HG03060 (cell line): ENCODE measurements at regions not wholly inside any gene's neighbourhood (a gene's known extent, or its start where the extent isn't known, plus 50 kb on each side); places are given as distances from the start of the nearest gene placed in this dataset.

Experiments used
- ATAC-seq: cut with Tn5 transposase; IDR thresholded peaks from one replicate; pipeline ENCODE4 v1.9.1; 2021; ENCODE audit warnings: low read depth, moderate number of reproducible peaks; ENCODE audit not compliant: unreplicated experiment

- ATAC-seq, result no peak
Observed at GRCh38 chr12:46503637-46504175, 131.1 kb upstream of the SLC38A2 start.

DNA sequence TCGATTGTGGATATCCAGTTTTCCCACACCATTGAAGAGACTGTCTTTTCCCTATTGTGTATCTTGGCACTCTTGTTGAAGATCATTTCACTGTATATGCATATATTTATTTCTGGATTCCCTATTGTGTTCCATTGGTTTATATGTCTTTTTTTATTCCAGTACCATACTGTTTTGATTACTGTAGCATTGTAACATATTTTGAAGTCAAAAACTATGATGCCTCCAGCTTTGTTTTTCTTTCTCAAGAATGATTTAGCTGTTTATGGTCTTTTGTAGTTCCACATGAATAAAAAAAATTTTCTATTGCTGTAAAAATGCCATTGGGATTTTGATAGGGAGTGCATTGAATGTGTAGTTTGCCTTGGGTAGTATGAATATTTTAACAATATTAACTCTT, 128.1 kb upstream of the SLC38A2 start:
- no peak for ATAC-seq

DNA sequence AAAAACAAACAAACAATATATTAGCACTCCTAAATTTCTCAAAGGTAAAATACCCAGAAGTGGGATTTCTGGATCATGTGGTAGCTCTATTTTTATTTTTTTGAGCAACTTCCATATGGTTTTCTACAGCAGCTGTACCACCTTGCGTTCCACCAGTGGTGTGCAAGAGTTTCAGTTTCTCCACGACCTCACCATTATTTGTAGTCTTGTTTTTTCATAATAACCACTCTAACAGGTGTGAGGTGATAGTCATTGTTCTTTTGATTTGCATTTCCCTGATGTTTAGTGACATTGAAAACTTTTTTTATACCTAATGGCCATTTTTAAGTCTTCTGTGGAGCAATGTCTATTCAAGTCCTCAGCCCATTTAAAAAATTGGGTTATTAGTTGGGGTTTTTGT, 127.3 kb upstream of the SLC38A2 start:
- peak; percentile 84 for ATAC-seq

GRCh38 chr12:46499226-46499625, 126.7 kb upstream of the SLC38A2 start:
- no peak for ATAC-seq

DNA sequence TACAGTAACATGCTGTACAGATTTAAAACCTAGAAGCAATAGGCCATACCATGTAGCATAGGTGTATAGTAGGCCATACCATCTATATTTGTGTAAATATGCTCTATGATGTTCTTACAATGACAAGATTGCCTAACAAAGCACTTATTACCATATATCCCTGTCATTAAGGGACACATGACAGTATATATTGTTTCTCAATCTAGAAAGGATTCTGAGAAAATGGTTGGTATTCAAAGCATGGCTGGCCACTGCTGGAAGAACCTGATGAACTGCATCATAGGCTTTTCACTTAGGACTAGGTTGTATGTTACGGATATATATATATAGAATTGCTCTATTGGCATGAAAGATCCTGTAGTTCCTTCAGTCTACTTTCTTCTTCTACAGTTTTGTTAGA, 125.2 kb upstream of the SLC38A2 start:
- no peak for ATAC-seq

GRCh38 chr12:46494424-46494823, 121.9 kb upstream of the SLC38A2 start:
- ATAC-seq, result no peak

DNA sequence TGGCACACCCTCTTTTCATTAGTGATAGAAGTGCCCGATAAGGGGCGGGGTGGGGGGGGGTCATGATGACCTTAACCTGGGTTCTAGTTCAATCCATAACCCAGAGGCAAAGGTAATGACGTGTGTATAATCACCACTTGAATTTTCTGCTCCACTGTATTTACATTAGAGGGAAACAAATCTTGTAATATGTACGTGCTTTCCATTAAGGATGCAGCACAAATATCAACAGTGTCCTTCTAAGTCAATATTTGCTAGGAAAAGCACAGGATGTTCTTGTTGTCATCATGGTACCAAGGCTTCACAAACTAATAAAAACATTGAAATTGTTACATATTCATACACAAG, 121.2 kb upstream of the SLC38A2 start:
- no peak for ATAC-seq

- ATAC-seq, result no peak
Observed at GRCh38 chr12:46493150-46493833, 120.7 kb upstream of the SLC38A2 start.

- no peak for ATAC-seq
Observed at GRCh38 chr12:46492471-46493085, 120.0 kb upstream of the SLC38A2 start.

- no peak for ATAC-seq
Observed at GRCh38 chr12:46491548-46491947, 119.0 kb upstream of the SLC38A2 start.

GRCh38 chr12:46490635-46491034, 118.1 kb upstream of the SLC38A2 start:
- ATAC-seq, result no peak

DNA sequence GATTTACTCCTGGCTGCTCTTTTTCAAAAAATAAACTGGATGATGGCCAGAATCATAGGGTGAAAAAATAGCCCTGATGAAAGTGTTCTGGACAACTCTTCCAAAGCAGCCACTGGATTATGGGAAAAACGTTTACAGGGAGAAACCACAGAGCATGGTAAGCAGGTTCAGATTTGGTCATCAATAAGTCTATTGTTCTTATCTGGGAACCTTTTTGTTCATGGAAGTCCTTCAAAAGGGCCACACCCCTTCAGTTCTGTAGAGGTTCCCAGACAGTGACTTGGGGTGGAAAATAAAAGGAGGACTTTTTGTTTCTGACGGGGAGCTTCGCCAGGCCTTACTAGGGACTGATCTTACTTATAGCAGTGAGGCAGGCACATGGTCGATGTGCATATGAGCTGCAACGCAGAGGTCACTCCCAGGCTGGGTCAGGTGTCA, 117.4 kb upstream of the SLC38A2 start:
- no peak for ATAC-seq

- ATAC-seq, result no peak
Observed at GRCh38 chr12:46487567-46488131, 115.1 kb upstream of the SLC38A2 start.

DNA sequence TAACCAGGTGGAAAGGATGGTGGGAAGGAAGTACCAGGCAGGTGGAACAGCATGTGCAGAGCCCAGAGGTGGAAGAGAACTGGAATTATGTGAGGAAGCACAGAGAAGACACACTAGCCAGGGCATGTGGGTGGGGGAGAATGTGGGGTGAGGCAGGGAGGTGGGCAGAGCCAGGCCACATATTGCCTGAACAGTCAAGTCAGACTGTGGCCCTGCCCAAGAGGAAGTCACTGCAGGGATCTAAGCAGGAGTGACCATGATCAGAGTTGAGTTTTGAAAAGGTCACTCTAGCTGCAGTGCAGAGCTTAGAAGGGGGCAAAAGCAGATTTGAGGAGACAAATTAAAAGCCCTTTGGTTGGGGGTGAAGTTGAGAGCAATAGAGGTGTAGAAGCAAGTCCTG, 114.0 kb upstream of the SLC38A2 start:
- no peak for ATAC-seq

GRCh38 chr12:46485853-46486252, 113.3 kb upstream of the SLC38A2 start:
- no peak for ATAC-seq

DNA sequence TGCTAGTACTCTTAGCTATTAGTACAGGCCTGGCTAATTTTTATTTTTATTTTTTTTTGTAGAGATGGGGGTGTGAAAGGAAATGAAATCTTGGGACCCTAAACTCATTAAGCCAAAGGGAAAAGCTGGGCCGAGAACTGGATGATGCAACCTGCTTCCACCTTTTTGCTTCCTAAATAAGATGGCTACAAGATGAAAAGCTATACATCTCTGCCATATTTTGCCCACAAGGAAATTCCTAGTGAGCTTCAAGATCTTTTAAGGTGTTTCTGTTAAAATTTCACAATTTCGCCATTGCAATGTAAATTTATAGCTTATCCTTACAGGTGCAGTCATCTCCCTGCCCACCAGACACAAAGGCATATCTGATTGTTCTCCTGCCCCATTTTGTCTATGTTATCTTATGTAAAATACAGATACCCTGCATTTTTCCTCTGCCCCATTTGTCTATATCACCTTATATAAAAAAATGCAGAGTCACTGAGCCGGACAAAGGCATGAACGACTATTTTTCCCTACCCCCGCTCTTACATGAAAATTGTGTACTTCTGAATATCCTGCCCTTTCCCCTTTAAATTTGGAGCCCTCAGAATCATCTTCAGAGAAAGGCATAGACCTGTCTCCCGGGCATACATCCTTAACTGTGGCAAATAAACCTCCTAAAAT, 112.0 kb upstream of the SLC38A2 start:
- no peak for ATAC-seq

DNA sequence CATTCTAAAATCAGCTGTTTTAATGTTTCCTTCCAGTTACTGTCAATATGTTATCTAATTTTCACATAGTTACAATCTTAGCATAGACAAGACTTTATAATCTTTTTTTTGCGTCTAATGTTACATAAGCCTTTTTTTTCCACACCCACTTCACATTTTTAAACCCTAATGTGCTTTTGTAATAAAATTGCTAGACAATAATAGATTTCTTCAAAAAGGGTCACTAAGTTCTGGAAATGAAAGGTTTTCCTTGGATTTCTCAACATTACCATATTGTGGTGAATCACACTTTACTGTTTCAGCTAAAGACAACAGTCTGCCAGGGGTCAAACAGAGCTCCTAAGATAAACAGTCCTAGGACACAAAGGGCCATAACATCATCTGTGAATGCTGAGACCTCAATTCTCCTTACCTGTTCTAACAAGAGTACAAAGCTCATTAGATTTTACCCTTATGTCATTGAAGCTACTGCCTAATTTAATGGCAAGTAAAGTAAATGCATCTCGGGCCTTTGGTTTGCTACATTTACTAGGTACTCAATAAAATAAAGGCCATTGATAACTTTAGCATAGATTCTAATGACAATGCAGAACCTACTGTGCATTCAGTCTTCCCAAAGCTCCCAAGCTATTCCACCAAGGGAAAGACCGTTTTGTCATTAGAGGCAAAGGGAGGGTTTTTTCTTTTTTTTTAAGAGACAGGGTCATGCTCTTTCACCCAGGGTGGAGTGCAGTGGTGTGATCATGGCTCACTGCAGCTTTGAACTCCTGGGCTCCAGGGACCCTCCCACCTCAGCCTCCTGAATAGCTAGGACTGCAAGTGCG, 111.2 kb upstream of the SLC38A2 start:
- ATAC-seq, result no peak

GRCh38 chr12:46480724-46481123, 108.2 kb upstream of the SLC38A2 start:
- no peak for ATAC-seq

DNA sequence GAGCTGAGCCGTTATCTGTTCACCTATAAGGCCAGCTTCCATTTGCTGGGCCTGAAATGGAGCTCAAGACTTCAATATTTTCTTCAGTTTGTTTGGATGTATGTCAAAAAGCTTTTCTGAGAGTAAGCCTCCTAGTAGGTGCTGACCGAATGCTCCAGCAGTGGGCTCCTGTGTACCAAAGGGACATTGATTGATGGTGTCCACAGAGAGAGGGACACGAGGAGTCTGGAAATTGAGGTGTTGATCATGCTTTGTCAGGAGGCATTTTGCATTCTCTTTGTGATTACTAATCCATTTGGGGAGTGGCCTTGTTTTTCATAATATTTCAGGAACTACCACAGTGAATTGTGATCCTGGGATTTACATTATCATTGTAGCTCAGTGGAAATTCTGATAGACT, 107.7 kb upstream of the SLC38A2 start:
- ATAC-seq, result no peak

DNA sequence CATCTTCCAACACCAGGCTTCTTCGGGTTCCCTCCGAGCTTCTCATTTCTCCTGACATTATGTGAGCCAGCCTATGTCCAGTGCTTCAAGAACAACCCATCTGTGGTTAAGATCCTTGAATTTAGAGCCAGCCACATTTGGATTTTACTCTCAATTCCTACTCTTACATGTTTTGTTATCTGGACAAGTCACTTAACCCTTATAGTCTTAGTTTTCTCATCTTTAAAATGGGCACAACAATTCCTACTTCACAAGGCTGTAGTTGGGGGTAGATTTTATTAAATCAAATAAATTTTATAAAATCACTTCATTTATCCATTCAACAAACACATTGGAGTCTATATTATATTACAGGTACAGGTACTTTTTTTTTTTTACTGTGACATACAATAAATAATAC, 105.5 kb upstream of the SLC38A2 start:
- no peak for ATAC-seq

- no peak for ATAC-seq
Observed at GRCh38 chr12:46477541-46477940, 105.0 kb upstream of the SLC38A2 start.
